ENCODE measurements at regions not wholly inside any gene's neighbourhood (a gene's known extent, or its start where the extent isn't known, plus 50 kb on each side); places are given as distances from the start of the nearest gene placed in this dataset.
"Not testable (repeated sequence)": the region's sequence is repeated elsewhere in the genome, so short reads cannot be mapped to it uniquely, and the experiment has no call there.

DNA sequence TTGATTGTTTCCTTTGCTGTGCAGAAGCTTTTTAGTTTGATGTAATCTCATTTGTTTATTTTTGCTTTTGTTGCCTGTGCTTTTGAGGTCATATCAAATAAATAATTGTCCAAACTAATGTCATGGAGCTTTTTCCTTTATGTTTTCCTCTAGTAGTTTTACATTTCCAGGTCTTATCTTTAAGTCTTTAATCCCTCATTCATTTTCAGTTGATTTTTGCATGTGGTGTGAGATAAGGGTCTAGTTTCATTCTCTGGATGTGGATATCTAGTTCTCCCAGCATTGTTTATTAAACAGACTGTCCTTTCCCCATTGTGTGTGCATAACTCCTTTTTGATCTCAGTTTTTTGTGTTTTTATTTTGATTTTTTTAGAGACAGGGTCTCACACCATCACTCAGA lies 179.1 kb upstream of the STK26 start:
- peaks cover 0 to 41% (median 30%) of the 10 kb centered on the region in 3 donors for H3K27me3 ChIP-seq (ENCODE audit: control insufficient read depth in 3 of 3, insufficient read depth in 3 of 3, low read length in 2 of 3)
- DNase-seq (no peak), ATAC-seq (ENCODE audit: insufficient read depth, low FRiP score) (no peak)
- no peaks in the 10 kb centered on the region for H3K36me3 ChIP-seq (ENCODE audit: control insufficient read depth in 4 of 4, insufficient read depth in 4 of 4, low read length in 4 of 4)
- no peak overlapping the region for H3K4me3 ChIP-seq
- H3K4me1 ChIP-seq (ENCODE audit: control insufficient read depth in 5 of 5, insufficient read depth in 5 of 5, low read length in 5 of 5) = no peaks in the 10 kb centered on the region
- H3K9ac ChIP-seq (ENCODE audit: insufficient read depth in 1 of 2, low read length in 2 of 2) = no peak overlapping the region
- no peak overlapping the region for H3K27ac ChIP-seq (ENCODE audit: low read depth in 1 of 2, low read length in 1 of 2)
- no peaks in the 10 kb centered on the region for H3K9me3 ChIP-seq (ENCODE audit: control insufficient read depth in 4 of 4, insufficient read depth in 3 of 4, low read length in 3 of 4)
- no peak for TF ChIP-seq CTCF (IDR thresholded peaks at IDR 0.05; ENCODE audit: control extremely low read depth, extremely low read depth)

GRCh38 chrX:131845201-131845600 lies 177.9 kb upstream of the STK26 start:
- Histone ChIP-seq H3K27me3 (ENCODE audit: control insufficient read depth in 3 of 3, insufficient read depth in 3 of 3, low read length in 2 of 3) (peaks cover 0 to 41% (median 30%) of the 10 kb centered on the region in 3 donors), H3K4me1 (ENCODE audit: control insufficient read depth in 5 of 5, insufficient read depth in 5 of 5, low read length in 5 of 5) (no peaks in the 10 kb centered on the region), H3K27ac (ENCODE audit: low read depth in 1 of 2, low read length in 1 of 2) (no peak overlapping the region), H3K9me3 (ENCODE audit: control insufficient read depth in 4 of 4, insufficient read depth in 3 of 4, low read length in 3 of 4) (no peaks in the 10 kb centered on the region), H3K4me3 (no peak overlapping the region), H3K9ac (ENCODE audit: insufficient read depth in 1 of 2, low read length in 2 of 2) (no peak overlapping the region), H3K36me3 (ENCODE audit: control insufficient read depth in 4 of 4, insufficient read depth in 4 of 4, low read length in 4 of 4) (no peaks in the 10 kb centered on the region)
- WGBS, 2 donors = 60 to 89% methylated on average over 2 of the region's 2 CpGs
- no peak for ATAC-seq (ENCODE audit: insufficient read depth, low FRiP score)
- TF ChIP-seq CTCF (IDR thresholded peaks at IDR 0.05; ENCODE audit: control extremely low read depth, extremely low read depth) = no peak
- DNase-seq = no peak

GRCh38 chrX:131845771-131846170 lies 177.3 kb upstream of the STK26 start:
- Histone ChIP-seq H3K4me1 (ENCODE audit: control insufficient read depth in 5 of 5, insufficient read depth in 5 of 5, low read length in 5 of 5) (no peaks in the 10 kb centered on the region), H3K27me3 (ENCODE audit: control insufficient read depth in 3 of 3, insufficient read depth in 3 of 3, low read length in 2 of 3) (peaks cover 0 to 46% (median 30%) of the 10 kb centered on the region in 3 donors), H3K9ac (ENCODE audit: insufficient read depth in 1 of 2, low read length in 2 of 2) (no peak overlapping the region), H3K9me3 (ENCODE audit: control insufficient read depth in 4 of 4, insufficient read depth in 3 of 4, low read length in 3 of 4) (no peaks in the 10 kb centered on the region), H3K27ac (ENCODE audit: low read depth in 1 of 2, low read length in 1 of 2) (no peak overlapping the region), H3K36me3 (ENCODE audit: control insufficient read depth in 4 of 4, insufficient read depth in 4 of 4, low read length in 4 of 4) (no peaks in the 10 kb centered on the region), H3K4me3 (no peak overlapping the region)
- WGBS, 2 donors = 64 to 86% methylated on average over 1 of the region's 1 CpG
- ATAC-seq (ENCODE audit: insufficient read depth, low FRiP score) = no peak
- no peak for DNase-seq
- no peak for TF ChIP-seq CTCF (IDR thresholded peaks at IDR 0.05; ENCODE audit: control extremely low read depth, extremely low read depth)

DNA sequence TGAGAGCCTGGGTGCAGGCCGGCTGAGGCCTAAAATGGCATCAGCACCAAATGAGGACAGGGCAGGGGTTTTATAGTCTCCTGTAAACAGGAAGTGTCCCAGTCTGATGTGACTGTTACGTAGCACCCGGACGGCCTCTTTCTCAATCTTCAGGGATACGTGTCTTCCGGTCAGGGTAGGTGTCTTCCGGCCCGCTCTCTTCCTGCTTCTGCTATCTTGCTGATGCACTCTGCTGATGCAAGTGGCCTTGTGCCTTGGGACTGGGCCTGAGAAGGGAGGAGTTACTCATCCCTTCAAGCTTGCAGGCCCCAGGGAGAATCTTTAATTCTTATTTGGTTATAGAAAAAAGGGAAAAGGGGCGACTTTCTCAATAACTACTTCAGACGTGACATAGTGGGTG lies 172.1 kb upstream of the STK26 start:
- H3K27ac ChIP-seq (ENCODE audit: low read depth in 1 of 2, low read length in 1 of 2); H3K36me3 ChIP-seq (ENCODE audit: control insufficient read depth in 4 of 4, insufficient read depth in 4 of 4, low read length in 4 of 4); H3K9me3 ChIP-seq (ENCODE audit: control insufficient read depth in 4 of 4, insufficient read depth in 3 of 4, low read length in 3 of 4); H3K4me1 ChIP-seq (ENCODE audit: control insufficient read depth in 5 of 5, insufficient read depth in 5 of 5, low read length in 5 of 5); DNase-seq; H3K4me3 ChIP-seq; ATAC-seq (ENCODE audit: insufficient read depth, low FRiP score); H3K9ac ChIP-seq (ENCODE audit: insufficient read depth in 1 of 2, low read length in 2 of 2): not testable (repeated sequence)
- 55 to 71% methylated on average over 10 of the region's 10 CpGs for WGBS, 2 donors
- peaks cover 0 to 44% (median 44%) of the 10 kb centered on the region in 3 donors for H3K27me3 ChIP-seq (ENCODE audit: control insufficient read depth in 3 of 3, insufficient read depth in 3 of 3, low read length in 2 of 3)
